HG02840 (cell line): ENCODE measurements at regions not wholly inside any gene's neighbourhood (a gene's known extent, or its start where the extent isn't known, plus 50 kb on each side); places are given as distances from the start of the nearest gene placed in this dataset.

Experiments used
- ATAC-seq: cut with Tn5 transposase; IDR thresholded peaks from one replicate; pipeline ENCODE4 v1.9.1; 2021; ENCODE audit warnings: mild to moderate bottlenecking, moderate library complexity, moderate number of reproducible peaks; ENCODE audit not compliant: unreplicated experiment, low FRiP score

- ATAC-seq = no peak
Observed at GRCh38 chr3:70849911-70850699, 537.7 kb upstream of the MDFIC2 start.

- no peak for ATAC-seq
Observed at GRCh38 chr3:70840106-70840870, 527.9 kb upstream of the MDFIC2 start.

- no peak for ATAC-seq
Observed at GRCh38 chr3:70833239-70833960, 521.0 kb upstream of the MDFIC2 start.

GRCh38 chr3:70832834-70833205 is 520.4 kb upstream of the MDFIC2 start:
- ATAC-seq = no peak

- no peak for ATAC-seq
Observed at GRCh38 chr3:70832089-70832833, 519.8 kb upstream of the MDFIC2 start.

GRCh38 chr3:70829092-70829491 is 516.7 kb upstream of the MDFIC2 start:
- ATAC-seq = no peak

- ATAC-seq = no peak
Observed at GRCh38 chr3:70824773-70825172, 512.3 kb upstream of the MDFIC2 start.

GRCh38 chr3:70824078-70824477 is 511.6 kb upstream of the MDFIC2 start:
- no peak for ATAC-seq

GRCh38 chr3:70823622-70824021 is 511.2 kb upstream of the MDFIC2 start:
- ATAC-seq = no peak

- ATAC-seq = no peak
Observed at GRCh38 chr3:70822669-70823068, 510.2 kb upstream of the MDFIC2 start.

- ATAC-seq = no peak
Observed at GRCh38 chr3:70821602-70822001, 509.2 kb upstream of the MDFIC2 start.

- no peak for ATAC-seq
Observed at GRCh38 chr3:70820397-70820796, 508.0 kb upstream of the MDFIC2 start.

- ATAC-seq = no peak
Observed at GRCh38 chr3:70818145-70818544, 505.7 kb upstream of the MDFIC2 start.

GRCh38 chr3:70816346-70816745 is 503.9 kb upstream of the MDFIC2 start:
- no peak for ATAC-seq

GRCh38 chr3:70815817-70816216 is 503.4 kb upstream of the MDFIC2 start:
- ATAC-seq = no peak

GRCh38 chr3:70813311-70813710 is 500.9 kb upstream of the MDFIC2 start:
- no peak for ATAC-seq

GRCh38 chr3:70811880-70812279 is 499.4 kb upstream of the MDFIC2 start:
- no peak for ATAC-seq

GRCh38 chr3:70808881-70809280 is 496.4 kb upstream of the MDFIC2 start:
- no peak for ATAC-seq

- no peak for ATAC-seq
Observed at GRCh38 chr3:70806556-70806955, 494.1 kb upstream of the MDFIC2 start.

- no peak for ATAC-seq
Observed at GRCh38 chr3:70806021-70806420, 493.6 kb upstream of the MDFIC2 start.
